ENCODE measurements at regions not wholly inside any gene's neighbourhood (a gene's known extent, or its start where the extent isn't known, plus 50 kb on each side); places are given as distances from the start of the nearest gene placed in this dataset.

GRCh38 chr7:121561717-121562116, 165.6 kb upstream of the FAM3C start:
- Mint-ChIP-seq H3K4me1 (no peaks in the 10 kb centered on the region), H3K4me3 (no peak overlapping the region), H3K9me3 (ENCODE audit: low read depth) (no peaks in the 10 kb centered on the region), H3K27me3 (peaks cover 9% of the 10 kb centered on the region), H3K36me3 (no peaks in the 10 kb centered on the region), H3K27ac (no peak overlapping the region)
- ATAC-seq (no peak), DNase-seq (no peak)
- CTCF ChIA-PET = interaction anchor here (1.1 kb wide), 1 partner anchor 575 kb away, joined by 3 read pairs; no protein-coding TSS in a partner anchor

- CTCF ChIA-PET = no interaction called here
- H3K27ac Mint-ChIP-seq = no peak overlapping the region
- H3K4me1 Mint-ChIP-seq = no peaks in the 10 kb centered on the region
- H3K4me3 Mint-ChIP-seq = no peak overlapping the region
- no peaks in the 10 kb centered on the region for H3K36me3 Mint-ChIP-seq
- H3K27me3 Mint-ChIP-seq = peaks cover 9% of the 10 kb centered on the region
- ATAC-seq (no peak), DNase-seq (no peak)
- no peaks in the 10 kb centered on the region for H3K9me3 Mint-ChIP-seq (ENCODE audit: low read depth)
Measured at GRCh38 chr7:121560267-121560990, 164.3 kb upstream of the FAM3C start.

- Mint-ChIP-seq H3K9me3 (ENCODE audit: low read depth) (no peaks in the 10 kb centered on the region), H3K4me3 (no peak overlapping the region), H3K4me1 (no peaks in the 10 kb centered on the region), H3K27me3 (peaks cover 9% of the 10 kb centered on the region), H3K36me3 (no peaks in the 10 kb centered on the region), H3K27ac (no peak overlapping the region)
- CTCF ChIA-PET = no interaction called here
- ATAC-seq = no peak
- DNase-seq = no peak
Measured at GRCh38 chr7:121558288-121558687, 162.2 kb upstream of the FAM3C start.

- DNase-seq = no peak
- CTCF ChIA-PET = interaction anchor here (1.0 kb wide), 1 partner anchor 190 kb away, joined by 4 read pairs; no protein-coding TSS in a partner anchor
- no peak for ATAC-seq
- Mint-ChIP-seq H3K4me3 (no peak overlapping the region), H3K27me3 (peaks cover 9% of the 10 kb centered on the region), H3K27ac (no peak overlapping the region), H3K4me1 (no peaks in the 10 kb centered on the region), H3K36me3 (no peaks in the 10 kb centered on the region), H3K9me3 (ENCODE audit: low read depth) (no peaks in the 10 kb centered on the region)
Measured at GRCh38 chr7:121557034-121557892, 161.2 kb upstream of the FAM3C start.

GRCh38 chr7:121555558-121555957, 159.4 kb upstream of the FAM3C start:
- Mint-ChIP-seq H3K27ac (no peak overlapping the region), H3K4me3 (no peak overlapping the region), H3K9me3 (ENCODE audit: low read depth) (no peaks in the 10 kb centered on the region), H3K4me1 (no peaks in the 10 kb centered on the region), H3K27me3 (peaks cover 1% of the 10 kb centered on the region), H3K36me3 (no peaks in the 10 kb centered on the region)
- ATAC-seq (no peak), DNase-seq (no peak)
- CTCF ChIA-PET = interaction anchor here (1.0 kb wide), 1 partner anchor 185 kb away, joined by 3 read pairs; no protein-coding TSS in a partner anchor

GRCh38 chr7:121547544-121548092, 151.5 kb upstream of the FAM3C start:
- H3K9me3 Mint-ChIP-seq (ENCODE audit: low read depth) = peaks cover 8% of the 10 kb centered on the region
- H3K4me3 Mint-ChIP-seq = no peak overlapping the region
- CTCF ChIA-PET = interaction anchor here (1.1 to 3.8 kb wide), 14 partner anchors 17 to 447 kb away, joined by 3 to 63 read pairs (median 6); partner anchors contain the start of genes FAM3C and WNT16
- no peak for DNase-seq
- peak; percentile 71 for ATAC-seq
- peaks cover 27% of the 10 kb centered on the region for H3K36me3 Mint-ChIP-seq
- H3K27ac Mint-ChIP-seq = no peak overlapping the region
- H3K27me3 Mint-ChIP-seq = no peaks in the 10 kb centered on the region
- H3K4me1 Mint-ChIP-seq = peaks cover 46% of the 10 kb centered on the region

GRCh38 chr7:121546632-121547543, 150.8 kb upstream of the FAM3C start:
- H3K4me3 Mint-ChIP-seq = no peak overlapping the region
- peaks cover 46% of the 10 kb centered on the region for H3K4me1 Mint-ChIP-seq
- ATAC-seq = no peak
- no peaks in the 10 kb centered on the region for H3K27me3 Mint-ChIP-seq
- peak overlapping the region; percentile 56 for H3K27ac Mint-ChIP-seq
- H3K9me3 Mint-ChIP-seq (ENCODE audit: low read depth) = peaks cover 8% of the 10 kb centered on the region
- CTCF ChIA-PET = interaction anchor here (1.1 to 3.8 kb wide), 14 partner anchors 16 to 448 kb away, joined by 3 to 63 read pairs (median 6); partner anchors contain the start of genes FAM3C and WNT16
- peaks cover 28% of the 10 kb centered on the region for H3K36me3 Mint-ChIP-seq
- no peak for DNase-seq

- ATAC-seq (no peak), DNase-seq (no peak)
- Mint-ChIP-seq H3K36me3 (peaks cover 33% of the 10 kb centered on the region), H3K27ac (peak overlapping the region; percentile 92), H3K27me3 (no peaks in the 10 kb centered on the region), H3K9me3 (ENCODE audit: low read depth) (peaks cover 10% of the 10 kb centered on the region), H3K4me1 (peaks cover 49% of the 10 kb centered on the region), H3K4me3 (no peak overlapping the region)
- CTCF ChIA-PET = interaction anchor here (0.8 to 5.0 kb wide), 13 partner anchors 15 to 558 kb away, joined by 3 to 49 read pairs (median 3); partner anchors contain the start of gene FAM3C
Measured at GRCh38 chr7:121545418-121545817, 149.3 kb upstream of the FAM3C start.

- Mint-ChIP-seq H3K27me3 (no peaks in the 10 kb centered on the region), H3K9me3 (ENCODE audit: low read depth) (peaks cover 10% of the 10 kb centered on the region), H3K36me3 (peaks cover 39% of the 10 kb centered on the region), H3K4me1 (peaks cover 52% of the 10 kb centered on the region), H3K27ac (peak overlapping the region; percentile 92), H3K4me3 (no peak overlapping the region)
- peak; percentile 88 for ATAC-seq
- CTCF ChIA-PET = interaction anchor here (0.7 to 5.0 kb wide), 13 partner anchors 14 to 558 kb away, joined by 3 to 49 read pairs (median 3); partner anchors contain the start of gene FAM3C
- DNase-seq = no peak
Measured at GRCh38 chr7:121544726-121545125, 148.6 kb upstream of the FAM3C start.

GRCh38 chr7:121544238-121544637, 148.1 kb upstream of the FAM3C start:
- CTCF ChIA-PET = interaction anchor here (0.7 to 5.0 kb wide), 12 partner anchors 13 to 557 kb away, joined by 3 to 49 read pairs (median 4); partner anchors contain the start of gene FAM3C
- Mint-ChIP-seq H3K36me3 (peaks cover 43% of the 10 kb centered on the region), H3K27me3 (no peaks in the 10 kb centered on the region), H3K4me3 (no peak overlapping the region), H3K9me3 (ENCODE audit: low read depth) (peaks cover 10% of the 10 kb centered on the region), H3K27ac (peak overlapping the region; percentile 92), H3K4me1 (peaks cover 57% of the 10 kb centered on the region)
- no peak for DNase-seq
- no peak for ATAC-seq

- peaks cover 18% of the 10 kb centered on the region for H3K9me3 Mint-ChIP-seq (ENCODE audit: low read depth)
- no peak overlapping the region for H3K27ac Mint-ChIP-seq
- CTCF ChIA-PET = interaction anchor here (1.4 to 5.0 kb wide), 3 partner anchors 18 to 173 kb away, joined by 4 to 49 read pairs (median 6); partner anchors contain the start of gene FAM3C
- H3K4me3 Mint-ChIP-seq = no peak overlapping the region
- DNase-seq = no peak
- peaks cover 60% of the 10 kb centered on the region for H3K4me1 Mint-ChIP-seq
- H3K36me3 Mint-ChIP-seq = peaks cover 60% of the 10 kb centered on the region
- no peak for ATAC-seq
- no peaks in the 10 kb centered on the region for H3K27me3 Mint-ChIP-seq
Measured at GRCh38 chr7:121541457-121541856, 145.3 kb upstream of the FAM3C start.

- Mint-ChIP-seq H3K4me3 (no peak overlapping the region), H3K4me1 (peaks cover 49% of the 10 kb centered on the region), H3K9me3 (ENCODE audit: low read depth) (peaks cover 14% of the 10 kb centered on the region), H3K27ac (no peak overlapping the region), H3K36me3 (peaks cover 50% of the 10 kb centered on the region), H3K27me3 (no peaks in the 10 kb centered on the region)
- DNase-seq = no peak
- CTCF ChIA-PET = no interaction called here
- peak; percentile 43 for ATAC-seq
Measured at GRCh38 chr7:121540138-121540537, 144.0 kb upstream of the FAM3C start.
